Upper lobe of right lung (tissue), 1 donor: ENCODE measurements at regions not wholly inside any gene's neighbourhood (a gene's known extent, or its start where the extent isn't known, plus 50 kb on each side); places are given as distances from the start of the nearest gene placed in this dataset.

ENCODE experiments used
- ATAC-seq: fragments of 200-7000 bp; cut with Tn5 transposase; one replicate; pipeline ENCODE4 v1.9.1; 2020; ENCODE audit warnings: mild to moderate bottlenecking, moderate library complexity
- DNase-seq: peaks from one replicate; pipeline ENCODE4 v3.0.0-alpha.2; 2020
- H3K27ac ChIP-seq: fragments of 200-600 bp; one replicate; pipeline ENCODE4 v1.8.0; 2022
- H3K27me3 ChIP-seq: fragments of 200-600 bp; one replicate; pipeline ENCODE4 v1.8.0; 2022; ENCODE audit warnings: mild to moderate bottlenecking
- H3K36me3 ChIP-seq: fragments of 200-600 bp; one replicate; pipeline ENCODE4 v1.8.0; 2022
- H3K4me1 ChIP-seq: fragments of 200-600 bp; one replicate; pipeline ENCODE4 v1.8.0; 2022
- H3K4me3 ChIP-seq: fragments of 200-600 bp; one replicate; pipeline ENCODE4 v1.8.0; 2022; ENCODE audit warnings: mild to moderate bottlenecking
- H3K9me3 ChIP-seq: fragments of 200-600 bp; one replicate; pipeline ENCODE4 v1.8.0; 2022
- intact Hi-C: fragments of 100-400 bp; cut with DNase I; formaldehyde crosslinking; loops from one replicate; pipeline ENCODE4 v1.11.0; 2022
- TF ChIP-seq, protein P1 (sequence below): fragments of 200-600 bp; IDR thresholded peaks from one replicate; pipeline ENCODE4 v1.8.0; 2022; ENCODE audit warnings: antibody characterized with exemption
- donor health status: DM: no; HTN: yes; CAD: no; lungs with severe emphysema.

DNA sequence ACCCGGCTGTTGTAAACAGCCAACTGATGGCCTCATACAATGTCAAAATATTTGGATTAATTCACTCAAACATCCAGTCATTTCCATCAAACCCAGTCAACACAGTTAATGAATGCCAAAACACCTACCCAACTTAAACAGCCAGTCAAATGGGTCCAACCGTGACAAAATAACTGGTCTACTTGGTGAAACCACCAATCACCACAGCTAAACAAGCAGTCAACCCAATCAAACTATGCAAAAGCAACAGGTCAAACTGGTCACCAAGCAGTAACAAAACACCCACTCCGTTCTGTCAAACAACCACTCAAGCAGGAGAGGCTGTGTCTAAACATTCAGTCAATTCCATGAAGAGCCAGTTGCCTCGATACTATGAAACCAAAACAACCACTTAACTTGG, 119.2 kb downstream of the FOXD2 start:
- no peaks in the 10 kb centered on the region for H3K36me3 ChIP-seq
- no peak for ATAC-seq

DNA sequence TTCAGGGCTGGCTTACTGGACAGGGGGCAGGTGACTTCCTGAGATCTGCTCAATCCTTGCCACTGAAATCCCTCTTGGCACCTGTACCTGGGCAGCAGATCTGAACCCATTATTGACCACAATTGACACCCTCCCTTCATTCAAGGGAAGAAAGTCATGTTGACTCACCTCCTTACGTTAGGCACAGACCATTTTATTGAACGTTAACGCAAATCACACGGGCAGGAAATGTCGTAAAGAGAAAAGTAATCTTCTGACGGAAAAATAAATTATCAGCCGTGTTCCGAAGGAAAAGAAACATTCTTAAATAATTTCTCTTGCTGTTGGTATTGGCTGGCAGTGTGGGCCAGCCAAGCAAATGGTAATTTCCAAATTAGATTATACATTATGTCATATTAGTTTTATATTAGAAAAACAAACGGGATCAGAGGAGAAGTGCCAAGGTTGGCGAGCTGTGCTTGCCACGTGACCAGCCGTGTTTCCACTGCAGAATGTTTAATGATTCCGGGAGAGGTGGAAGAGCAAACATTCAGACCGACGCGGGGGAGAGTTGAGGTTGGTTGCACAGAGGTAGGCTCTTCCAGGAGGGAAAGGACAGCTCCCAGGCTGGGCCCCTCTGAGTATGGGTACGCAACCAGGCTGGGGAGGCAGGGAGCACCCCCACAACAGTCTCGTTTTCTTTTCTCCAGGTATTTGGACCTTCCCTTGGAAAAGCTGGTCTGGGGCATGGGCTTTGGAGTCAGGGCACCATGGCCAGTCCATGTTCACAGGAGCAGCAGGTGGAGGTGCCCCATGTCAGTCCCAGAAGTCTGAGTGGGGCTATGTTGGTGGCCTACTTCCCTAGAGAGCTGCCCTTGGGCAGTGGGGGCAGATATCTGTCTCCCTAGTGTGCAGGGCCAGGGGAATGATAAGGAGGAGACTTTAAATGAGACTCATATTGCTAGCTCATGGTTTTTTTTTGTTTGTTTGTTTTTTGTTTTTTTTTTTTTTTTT, 121.1 kb downstream of the FOXD2 start:
- Histone ChIP-seq H3K9me3 (no peaks in the 10 kb centered on the region), H3K27ac (no peak overlapping the region), H3K4me1 (peaks cover 6% of the 10 kb centered on the region), H3K36me3 (no peaks in the 10 kb centered on the region), H3K27me3 (no peaks in the 10 kb centered on the region), H3K4me3 (no peak overlapping the region)
- no peak for DNase-seq
- peak; percentile 70 for ATAC-seq
- TF ChIP-seq, protein P1, sequence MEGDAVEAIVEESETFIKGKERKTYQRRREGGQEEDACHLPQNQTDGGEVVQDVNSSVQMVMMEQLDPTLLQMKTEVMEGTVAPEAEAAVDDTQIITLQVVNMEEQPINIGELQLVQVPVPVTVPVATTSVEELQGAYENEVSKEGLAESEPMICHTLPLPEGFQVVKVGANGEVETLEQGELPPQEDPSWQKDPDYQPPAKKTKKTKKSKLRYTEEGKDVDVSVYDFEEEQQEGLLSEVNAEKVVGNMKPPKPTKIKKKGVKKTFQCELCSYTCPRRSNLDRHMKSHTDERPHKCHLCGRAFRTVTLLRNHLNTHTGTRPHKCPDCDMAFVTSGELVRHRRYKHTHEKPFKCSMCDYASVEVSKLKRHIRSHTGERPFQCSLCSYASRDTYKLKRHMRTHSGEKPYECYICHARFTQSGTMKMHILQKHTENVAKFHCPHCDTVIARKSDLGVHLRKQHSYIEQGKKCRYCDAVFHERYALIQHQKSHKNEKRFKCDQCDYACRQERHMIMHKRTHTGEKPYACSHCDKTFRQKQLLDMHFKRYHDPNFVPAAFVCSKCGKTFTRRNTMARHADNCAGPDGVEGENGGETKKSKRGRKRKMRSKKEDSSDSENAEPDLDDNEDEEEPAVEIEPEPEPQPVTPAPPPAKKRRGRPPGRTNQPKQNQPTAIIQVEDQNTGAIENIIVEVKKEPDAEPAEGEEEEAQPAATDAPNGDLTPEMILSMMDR, result no peak
- intact Hi-C loops, result no loop called here

More for the DNA sequence above, 119.2 kb downstream of the FOXD2 start:
- intact Hi-C loops, result no loop called here
- DNase-seq, result no peak
- TF ChIP-seq, protein P1, result no peak
- peaks cover 6% of the 10 kb centered on the region for H3K4me1 ChIP-seq
- no peaks in the 10 kb centered on the region for H3K9me3 ChIP-seq
- H3K27ac ChIP-seq, result no peak overlapping the region
- H3K27me3 ChIP-seq, result no peaks in the 10 kb centered on the region
- no peak overlapping the region for H3K4me3 ChIP-seq

DNA sequence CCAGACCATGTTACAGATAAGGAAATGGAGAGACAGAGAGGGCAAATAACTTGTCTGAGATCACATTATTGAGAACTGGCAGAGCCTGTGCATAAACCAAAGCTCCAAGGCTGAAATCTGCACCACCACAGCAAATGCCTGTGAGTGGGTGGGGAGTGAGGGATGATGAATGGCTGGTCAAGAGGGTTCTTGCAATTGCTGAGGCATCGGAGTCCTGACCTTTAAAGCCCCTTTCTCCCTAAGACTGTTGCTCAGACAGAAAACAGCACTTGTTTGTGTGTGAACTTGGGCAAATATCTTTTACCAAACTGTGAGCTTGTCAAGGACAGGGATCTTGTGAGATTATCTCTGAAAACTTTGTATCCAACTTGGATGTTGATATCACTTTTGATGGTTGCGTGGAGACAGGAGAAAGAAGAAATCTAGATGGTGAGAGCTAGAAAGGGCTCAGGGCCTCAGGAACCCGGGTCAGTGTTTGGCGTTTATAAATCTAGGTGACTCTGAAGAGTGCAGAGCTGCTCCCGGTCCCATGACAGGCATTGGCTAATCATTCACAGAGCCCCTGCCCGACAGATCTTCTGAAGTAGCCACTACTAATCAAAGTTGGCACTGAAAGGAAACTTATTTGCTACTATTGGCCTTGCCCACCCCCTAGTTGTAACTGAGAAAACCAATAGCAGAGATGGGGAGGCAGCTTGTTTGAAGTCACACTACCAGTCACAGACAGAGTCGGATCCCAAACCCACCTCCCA, 122.3 kb downstream of the FOXD2 start:
- Histone ChIP-seq H3K9me3 (no peaks in the 10 kb centered on the region), H3K4me1 (peaks cover 6% of the 10 kb centered on the region), H3K4me3 (no peak overlapping the region), H3K36me3 (no peaks in the 10 kb centered on the region), H3K27ac (no peak overlapping the region), H3K27me3 (no peaks in the 10 kb centered on the region)
- intact Hi-C loops, result loop anchor here (10.0 kb wide), 1 partner anchor 95 kb away; no protein-coding TSS in a partner anchor
- ATAC-seq (peak; percentile 3), DNase-seq (no peak)
- TF ChIP-seq, protein P1, result no peak

DNA sequence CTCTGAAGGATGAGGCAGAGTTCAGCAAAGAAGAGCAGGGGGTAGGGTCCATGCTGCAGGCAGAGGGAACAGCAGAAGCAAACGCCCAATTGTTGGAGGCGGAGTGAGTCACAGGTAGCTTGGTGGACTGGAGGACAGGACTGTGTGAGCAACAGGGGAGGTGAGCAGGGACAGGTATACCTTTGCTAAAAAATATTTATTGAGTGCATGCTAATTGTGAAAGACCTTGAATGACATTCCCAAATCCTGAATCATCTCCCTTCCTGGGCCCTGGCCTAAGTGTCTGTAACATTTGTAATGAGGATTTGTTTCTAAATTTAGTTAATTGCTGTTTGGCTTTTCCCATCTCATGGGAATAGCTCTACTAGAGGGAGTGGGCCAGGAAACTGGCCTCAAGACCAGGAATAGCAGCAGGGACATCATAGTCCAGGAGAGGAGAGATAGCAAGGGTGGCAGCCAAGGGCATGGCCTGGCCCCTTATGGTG, 123.7 kb downstream of the FOXD2 start:
- no peak overlapping the region for H3K27ac ChIP-seq
- H3K4me1 ChIP-seq, result no peaks in the 10 kb centered on the region
- H3K27me3 ChIP-seq, result no peaks in the 10 kb centered on the region
- ATAC-seq, result no peak
- intact Hi-C loops, result loop anchor here (10.0 kb wide), 1 partner anchor 93 kb away; no protein-coding TSS in a partner anchor
- TF ChIP-seq, protein P1, result no peak
- DNase-seq, result no peak
- H3K4me3 ChIP-seq, result no peak overlapping the region
- H3K36me3 ChIP-seq, result no peaks in the 10 kb centered on the region
- no peaks in the 10 kb centered on the region for H3K9me3 ChIP-seq

DNA sequence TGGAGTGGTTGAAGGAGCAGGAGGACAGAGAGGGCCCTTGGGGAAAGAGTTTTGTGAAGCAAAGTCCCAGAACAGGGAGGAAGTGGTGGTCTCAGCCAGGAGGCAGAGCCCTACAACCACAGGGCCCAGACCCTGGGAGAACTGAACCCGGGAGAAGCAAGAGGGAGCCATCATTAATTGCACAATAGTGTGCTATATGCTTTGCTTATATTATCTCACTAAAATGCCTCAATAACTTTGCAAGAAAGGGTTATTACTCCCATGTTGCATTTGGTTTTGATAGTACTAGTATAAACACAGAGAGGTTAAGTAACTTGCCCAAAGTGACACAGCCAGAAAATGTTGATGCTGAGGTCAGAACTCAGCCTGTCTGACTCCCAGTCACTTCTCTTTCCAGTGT, 124.3 kb downstream of the FOXD2 start:
- Histone ChIP-seq H3K27ac (no peak overlapping the region), H3K9me3 (no peaks in the 10 kb centered on the region), H3K4me3 (no peak overlapping the region), H3K36me3 (no peaks in the 10 kb centered on the region), H3K4me1 (no peaks in the 10 kb centered on the region), H3K27me3 (no peaks in the 10 kb centered on the region)
- DNase-seq, result no peak
- ATAC-seq, result no peak
- intact Hi-C loops, result loop anchor here (10.0 kb wide), 1 partner anchor 93 kb away; no protein-coding TSS in a partner anchor
- TF ChIP-seq, protein P1, result no peak
